A673 (cell line): ENCODE measurements at regions not wholly inside any gene's neighbourhood (a gene's known extent, or its start where the extent isn't known, plus 50 kb on each side); places are given as distances from the start of the nearest gene placed in this dataset.
A peak's percentile ranks its signal among the peaks of the same experiment; 100 is the strongest.

Experiments
- BruUV-seq: library from RNA; stranded (reverse); fragments of 400-500 nt; replicated peaks from 2 replicates; lab custom pipeline; 2021; lab: Mats Ljungman, UMichigan
- CTCF ChIA-PET: fragments of 300-600 bp; sonication (Branson Sonifier 250); formaldehyde crosslinking; loops from one replicate; lab custom pipeline; 2022; ENCODE audit warnings: antibody characterized with exemption; lab: Charles Lee
- POLR2A ChIA-PET: fragments of 300-600 bp; sonication (Branson Sonifier 250); formaldehyde crosslinking; loops from one replicate; lab custom pipeline; 2022; ENCODE audit warnings: antibody characterized with exemption; ENCODE audit not compliant: low non-redundant PET; lab: Charles Lee
- DNase-seq: peaks from one replicate; pipeline ENCODE4 v3.0.0-alpha.2; 2015; ENCODE audit warnings: low spot score
- H3K27ac ChIP-seq: fragments of 200-600 bp; sonication (generic); 2 replicates; pipeline ENCODE4 v1.5.1; 2016; ENCODE audit warnings: mixed run types, low read depth, mild to moderate bottlenecking, mixed read lengths, antibody characterized with exemption, low read length; ENCODE audit not compliant: poor library complexity, severe bottlenecking
- H3K27me3 ChIP-seq: fragments of 200-600 bp; sonication (generic); replicated peaks from 2 replicates; pipeline ENCODE4 v1.6.1; 2017; ENCODE audit warnings: mixed run types, low read depth, mild to moderate bottlenecking, mixed read lengths, antibody characterized with exemption, low read length; ENCODE audit not compliant: insufficient read depth, poor library complexity
- H3K36me3 ChIP-seq: fragments of 200-600 bp; sonication (generic); 2 replicates; pipeline ENCODE4 v1.6.1; 2016; ENCODE audit warnings: mixed run types, mild to moderate bottlenecking, mixed read lengths, antibody characterized with exemption, low read length; ENCODE audit not compliant: insufficient read depth, poor library complexity, severe bottlenecking
- H3K4me1 ChIP-seq: fragments of 200-600 bp; sonication (generic); 2 replicates; pipeline ENCODE4 v1.6.1; 2017; ENCODE audit warnings: mixed run types, mild to moderate bottlenecking, mixed read lengths, antibody characterized with exemption, low read length; ENCODE audit not compliant: insufficient read depth, poor library complexity, severe bottlenecking
- H3K4me3 ChIP-seq: fragments of 200-600 bp; sonication (generic); 2 replicates; pipeline ENCODE4 v1.5.1; 2016; ENCODE audit warnings: low read depth, mixed run types, mild to moderate bottlenecking, mixed read lengths, low read length; ENCODE audit not compliant: poor library complexity, severe bottlenecking
- H3K9me3 ChIP-seq: fragments of 200-600 bp; sonication (generic); 2 replicates; pipeline ENCODE4 v1.6.1; 2016; ENCODE audit warnings: mixed run types, low read depth, mild to moderate bottlenecking, mixed read lengths, antibody characterized with exemption, low read length; ENCODE audit not compliant: poor library complexity, severe bottlenecking
- CTCF ChIP-seq: fragments of 300-800, 200-600 bp; sonication (generic); conservative IDR thresholded peaks from 2 replicates; pipeline ENCODE4 v1.5.1; 2017; ENCODE audit warnings: low read depth, mild to moderate bottlenecking, antibody characterized with exemption, low read length, moderate library complexity, mixed read lengths
- EZH2 ChIP-seq: fragments of 200-600 bp; sonication (generic); IDR thresholded peaks from 2 replicates; pipeline ENCODE4 v1.6.1; 2017; ENCODE audit warnings: borderline replicate concordance, low read depth, mild to moderate bottlenecking, mixed read lengths, antibody characterized with exemption, low read length; ENCODE audit not compliant: poor library complexity, severe bottlenecking
- intact Hi-C: fragments of 100-400 bp; cut with micrococcal nuclease; formaldehyde crosslinking; loops from one replicate; pipeline ENCODE4 v1.10.0; 2022; ENCODE audit not compliant: unreplicated experiment

GRCh38 chr9:135215571-135216161 lies 128.2 kb downstream of the OLFM1 start:
- no TSS peak for BruUV-seq
- Histone ChIP-seq H3K36me3 (no peaks in the 10 kb centered on the region), H3K4me1 (peaks cover 30% of the 10 kb centered on the region), H3K27me3 (no peaks in the 10 kb centered on the region), H3K4me3 (no peak overlapping the region), H3K9me3 (peaks cover 3% of the 10 kb centered on the region), H3K27ac (peak overlapping the region; percentile 10)
- no peak for DNase-seq
- ChIA-PET CTCF (no interaction called here), POLR2A (no interaction called here)
- TF ChIP-seq CTCF (no peak), EZH2 (no peak)
- intact Hi-C loops = no loop called here

GRCh38 chr9:135216236-135216635 lies 128.8 kb downstream of the OLFM1 start:
- Histone ChIP-seq H3K36me3 (no peaks in the 10 kb centered on the region), H3K9me3 (no peaks in the 10 kb centered on the region), H3K27me3 (no peaks in the 10 kb centered on the region), H3K27ac (peak overlapping the region; percentile 10), H3K4me3 (no peak overlapping the region), H3K4me1 (peaks cover 30% of the 10 kb centered on the region)
- no peak for TF ChIP-seq EZH2
- no peak for TF ChIP-seq CTCF
- BruUV-seq = no TSS peak
- ChIA-PET POLR2A (no interaction called here), CTCF (no interaction called here)
- no peak for DNase-seq
- intact Hi-C loops = no loop called here

- CTCF ChIA-PET = no interaction called here
- H3K4me1 ChIP-seq = peaks cover 30% of the 10 kb centered on the region
- DNase-seq = peak; percentile 45
- intact Hi-C loops = no loop called here
- BruUV-seq = no TSS peak
- no peaks in the 10 kb centered on the region for H3K36me3 ChIP-seq
- no peaks in the 10 kb centered on the region for H3K9me3 ChIP-seq
- POLR2A ChIA-PET = no interaction called here
- no peak overlapping the region for H3K4me3 ChIP-seq
- TF ChIP-seq CTCF (no peak), EZH2 (no peak)
- peak overlapping the region; percentile 10 for H3K27ac ChIP-seq
- no peaks in the 10 kb centered on the region for H3K27me3 ChIP-seq
Observed at GRCh38 chr9:135216791-135217441, 129.4 kb downstream of the OLFM1 start.
